ENCODE measurements at regions not wholly inside any gene's neighbourhood (a gene's known extent, or its start where the extent isn't known, plus 50 kb on each side); places are given as distances from the start of the nearest gene placed in this dataset.

GRCh38 chr1:173117761-173118160 lies 67.0 kb upstream of the TNFSF18 start:
- no peak for TF ChIP-seq CTCF (IDR thresholded peaks at IDR 0.05)
- no peak for TF ChIP-seq EZH2 (IDR thresholded peaks at IDR 0.05; ENCODE audit: borderline replicate concordance, insufficient read depth, low read depth, low read length, poor library complexity, severe bottlenecking)
